ENCODE measurements at regions not wholly inside any gene's neighbourhood (a gene's known extent, or its start where the extent isn't known, plus 50 kb on each side); places are given as distances from the start of the nearest gene placed in this dataset.

DNA sequence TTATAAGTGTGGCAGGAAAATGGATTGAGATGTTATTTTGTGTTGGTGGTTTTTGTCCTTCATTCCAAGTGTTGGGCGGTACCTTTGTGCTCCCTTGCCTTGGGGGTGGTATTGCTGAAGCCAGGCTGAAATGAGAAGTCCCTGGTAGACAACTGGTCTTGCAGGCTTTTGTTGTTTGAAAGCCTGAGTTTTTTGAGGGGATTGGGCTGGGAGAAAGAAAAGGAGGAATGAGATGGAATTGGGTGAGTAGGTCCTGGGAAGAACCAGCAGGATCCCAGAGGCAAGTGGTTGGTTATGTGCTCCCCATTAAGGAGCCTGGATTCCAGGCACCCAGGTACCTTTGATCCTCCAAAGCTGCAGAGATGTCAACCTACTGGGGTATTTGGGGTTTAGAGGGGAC lies 93.7 kb upstream of the SLC2A1 start:
- Histone ChIP-seq H3K27ac (no peak overlapping the region), H3K9me3 (replicated peaks in 1 of 11) (no peaks in the 10 kb centered on the region), H3K4me1 (peaks cover 0 to 10% (median 7%) of the 10 kb centered on the region in 10 experiments; a peak in 10 of 20 replicates), H3K9ac (no peak overlapping the region), H3K36me3 (no peaks in the 10 kb centered on the region), H3K4me2 (no peak overlapping the region), H4K20me1 (no peaks in the 10 kb centered on the region), H3K27me3 (no peaks in the 10 kb centered on the region), H3K4me3 (no peak overlapping the region)
- no peak for TF ChIP-seq Cebpa-rat (IDR thresholded peaks at IDR 0.05)

DNA sequence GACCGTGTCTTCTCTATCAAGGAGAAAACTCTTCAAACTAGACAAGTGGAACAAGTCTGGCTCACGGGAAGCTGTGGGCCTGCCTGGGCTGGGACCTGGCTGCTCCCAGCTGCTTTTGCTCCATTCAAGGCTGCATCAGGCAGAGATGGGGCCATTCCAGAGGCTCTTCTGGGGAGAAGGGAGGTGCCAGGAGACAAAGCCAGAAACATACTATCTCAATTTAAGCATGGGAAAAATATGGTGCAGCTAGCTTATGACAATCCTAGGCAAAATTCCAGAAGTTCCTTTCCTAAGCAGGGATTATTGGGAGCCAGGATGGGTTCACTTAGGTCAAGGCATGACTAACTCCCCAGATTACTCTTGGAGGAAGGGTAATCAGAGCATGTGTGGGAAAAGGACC lies 90.8 kb upstream of the SLC2A1 start:
- Histone ChIP-seq H4K20me1 (no peaks in the 10 kb centered on the region), H3K9me3 (replicated peaks in 1 of 11) (peaks cover 0 to 5% (median 0%) of the 10 kb centered on the region in 11 experiments; a peak in 1 of 22 replicates), H3K9ac (no peak overlapping the region), H3K4me2 (no peak overlapping the region), H3K36me3 (no peaks in the 10 kb centered on the region), H3K4me1 (peaks cover 0 to 5% (median 0%) of the 10 kb centered on the region in 10 experiments; a peak in 1 of 20 replicates), H3K27me3 (no peaks in the 10 kb centered on the region), H3K4me3 (no peak overlapping the region), H3K27ac (no peak overlapping the region)
- no peak for TF ChIP-seq Cebpa-rat (IDR thresholded peaks at IDR 0.05)

DNA sequence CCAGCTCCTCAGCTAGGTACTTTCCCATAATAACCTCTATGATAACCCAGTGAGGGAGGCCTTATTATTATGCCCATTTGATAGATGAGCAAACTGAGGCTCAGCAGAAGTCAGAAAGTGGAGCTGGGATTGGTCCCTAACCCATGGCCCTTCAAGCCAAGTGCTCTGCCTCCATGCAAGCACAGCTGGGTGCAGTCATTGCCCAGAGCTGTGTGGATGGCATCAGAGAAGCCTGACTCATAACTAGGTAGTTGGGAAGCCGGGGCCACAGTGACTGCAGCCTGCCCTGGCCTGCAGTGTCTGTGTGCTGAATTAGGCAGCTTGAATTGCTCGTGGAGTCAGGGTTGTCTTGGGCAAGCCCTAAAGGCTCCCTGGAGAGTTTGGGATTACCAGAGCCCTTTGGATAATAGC lies 89.9 kb upstream of the SLC2A1 start:
- TF ChIP-seq Cebpa-rat (IDR thresholded peaks at IDR 0.05) = no peak
- H3K4me3 ChIP-seq = no peak overlapping the region
- no peaks in the 10 kb centered on the region for H3K27me3 ChIP-seq

DNA sequence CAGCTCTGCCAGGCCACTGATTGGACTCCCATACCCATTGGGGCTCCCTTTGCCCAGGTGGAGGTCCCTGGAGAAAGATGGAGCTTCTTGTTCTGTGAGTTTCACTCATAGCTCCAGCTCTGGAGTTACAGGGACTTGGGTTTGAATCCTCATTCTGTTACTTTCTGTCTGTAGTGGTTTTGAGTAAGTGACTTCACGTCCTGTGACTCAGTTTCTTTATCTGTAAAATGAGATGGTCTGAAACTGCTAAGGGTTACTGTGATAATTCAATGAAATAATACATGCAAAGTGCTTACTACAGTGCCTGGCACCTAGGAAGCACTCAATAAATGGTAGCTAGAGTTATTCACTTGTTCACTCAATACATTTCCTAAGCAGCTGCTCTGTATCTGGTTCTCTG lies 88.5 kb upstream of the SLC2A1 start:
- Histone ChIP-seq H3K4me3 (no peak overlapping the region), H3K4me2 (0 out of 22 replicates have a peak overlapping the region, but pooled peaks of 1 of the 11 experiments have one; percentile 12)

More for the DNA sequence above, 89.9 kb upstream of the SLC2A1 start:
- Histone ChIP-seq H3K9ac (no peak overlapping the region), H3K9me3 (replicated peaks in 1 of 11) (peaks cover 0 to 5% (median 0%) of the 10 kb centered on the region in 11 experiments; a peak in 1 of 22 replicates), H3K4me2 (no peak overlapping the region), H3K27ac (no peak overlapping the region), H4K20me1 (no peaks in the 10 kb centered on the region), H3K36me3 (no peaks in the 10 kb centered on the region), H3K4me1 (peaks cover 0 to 12% (median 8%) of the 10 kb centered on the region in 10 experiments; a peak in 16 of 20 replicates)

DNA sequence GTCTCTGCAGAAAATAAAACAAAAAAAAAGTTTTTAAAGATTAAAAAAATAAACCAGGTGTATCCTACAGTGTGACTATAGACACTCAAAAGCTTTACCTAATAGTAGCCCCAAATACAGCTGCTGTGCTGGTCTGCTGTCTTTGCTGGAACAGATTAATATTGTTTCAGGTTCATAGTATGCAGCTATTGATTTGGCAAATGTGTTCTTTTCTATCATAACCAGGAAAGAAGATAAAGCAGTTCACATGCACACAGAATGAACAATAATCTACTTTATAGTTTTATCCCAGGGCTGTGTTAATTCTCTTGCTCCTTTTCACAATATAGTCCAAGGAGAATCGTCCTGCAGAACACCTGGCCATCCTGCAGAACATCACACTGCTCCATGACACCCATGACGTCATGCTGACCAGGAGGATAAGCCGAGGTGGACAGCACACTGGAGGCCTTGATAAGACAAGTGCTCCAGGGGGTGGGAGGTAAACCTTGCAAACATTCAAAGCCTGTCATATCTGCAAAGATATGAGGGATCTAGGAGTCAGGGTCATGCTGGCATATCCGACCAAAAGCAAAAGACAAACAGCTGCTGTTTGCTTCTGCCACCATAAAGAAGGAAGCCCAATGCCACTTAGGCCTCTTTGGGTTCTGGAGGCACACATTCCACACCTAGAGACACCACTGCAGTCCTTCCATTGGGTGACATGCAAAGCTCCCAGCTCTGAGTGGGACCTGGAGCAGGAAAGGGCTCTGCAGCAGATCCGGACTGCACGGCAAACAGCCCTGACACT lies 86.1 kb upstream of the SLC2A1 start:
- Histone ChIP-seq H3K36me3 (no peaks in the 10 kb centered on the region), H3K9me3 (replicated peaks in 1 of 11) (peaks cover 0 to 19% (median 0%) of the 10 kb centered on the region in 11 experiments; a peak in 3 of 22 replicates), H3K4me2 (peak overlapping the region in 2 of 11 experiments; percentile 43 to 51; a peak in 3 of 22 replicates), H3K4me1 (peaks cover 7 to 25% (median 20%) of the 10 kb centered on the region in 10 experiments), H3K27ac (no peak overlapping the region), H4K20me1 (no peaks in the 10 kb centered on the region), H3K4me3 (no peak overlapping the region), H3K9ac (no peak overlapping the region), H3K27me3 (no peaks in the 10 kb centered on the region)
- TF ChIP-seq Cebpa-rat (IDR thresholded peaks at IDR 0.05) = no peak

More for the DNA sequence above, 88.5 kb upstream of the SLC2A1 start:
- Histone ChIP-seq H3K36me3 (no peaks in the 10 kb centered on the region), H3K27me3 (no peaks in the 10 kb centered on the region), H3K9ac (no peak overlapping the region), H3K9me3 (replicated peaks in 1 of 11) (peaks cover 0 to 13% (median 0%) of the 10 kb centered on the region in 11 experiments; a peak in 3 of 22 replicates), H4K20me1 (no peaks in the 10 kb centered on the region), H3K4me1 (peaks cover 7 to 25% (median 20%) of the 10 kb centered on the region in 10 experiments), H3K27ac (no peak overlapping the region)
- no peak for TF ChIP-seq Cebpa-rat (IDR thresholded peaks at IDR 0.05)

DNA sequence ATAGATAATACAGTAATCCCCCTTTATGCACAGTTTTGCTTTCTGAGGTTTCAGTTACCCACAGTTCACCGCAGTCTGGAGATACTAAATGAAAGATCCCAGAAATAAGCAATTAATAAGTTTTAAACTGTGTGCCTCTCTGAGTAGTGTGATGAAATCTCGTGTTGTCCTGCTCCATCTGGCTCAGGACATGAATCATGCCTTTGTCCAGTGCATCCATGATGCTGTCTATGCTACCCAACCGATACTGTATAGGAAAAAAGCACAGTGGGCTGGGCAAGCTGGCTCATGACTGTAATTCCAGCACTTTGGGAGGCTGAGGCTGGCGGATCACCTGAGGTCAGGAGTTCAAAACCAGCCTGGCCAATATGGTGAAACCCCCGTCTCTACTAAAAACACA lies 85.0 kb upstream of the SLC2A1 start:
- Histone ChIP-seq H3K4me3 (no peak overlapping the region), H4K20me1 (no peaks in the 10 kb centered on the region), H3K4me2 (peak overlapping the region in 9 of 11 experiments; percentile 43 to 72 (median 52); a peak in 17 of 22 replicates), H3K4me1 (peaks cover 7 to 30% (median 21%) of the 10 kb centered on the region in 10 experiments), H3K27me3 (no peaks in the 10 kb centered on the region), H3K36me3 (no peaks in the 10 kb centered on the region), H3K9ac (no peak overlapping the region), H3K9me3 (replicated peaks in 1 of 11) (peaks cover 0 to 19% (median 0%) of the 10 kb centered on the region in 11 experiments; a peak in 3 of 22 replicates), H3K27ac (no peak overlapping the region)
- TF ChIP-seq Cebpa-rat (IDR thresholded peaks at IDR 0.05) = no peak

DNA sequence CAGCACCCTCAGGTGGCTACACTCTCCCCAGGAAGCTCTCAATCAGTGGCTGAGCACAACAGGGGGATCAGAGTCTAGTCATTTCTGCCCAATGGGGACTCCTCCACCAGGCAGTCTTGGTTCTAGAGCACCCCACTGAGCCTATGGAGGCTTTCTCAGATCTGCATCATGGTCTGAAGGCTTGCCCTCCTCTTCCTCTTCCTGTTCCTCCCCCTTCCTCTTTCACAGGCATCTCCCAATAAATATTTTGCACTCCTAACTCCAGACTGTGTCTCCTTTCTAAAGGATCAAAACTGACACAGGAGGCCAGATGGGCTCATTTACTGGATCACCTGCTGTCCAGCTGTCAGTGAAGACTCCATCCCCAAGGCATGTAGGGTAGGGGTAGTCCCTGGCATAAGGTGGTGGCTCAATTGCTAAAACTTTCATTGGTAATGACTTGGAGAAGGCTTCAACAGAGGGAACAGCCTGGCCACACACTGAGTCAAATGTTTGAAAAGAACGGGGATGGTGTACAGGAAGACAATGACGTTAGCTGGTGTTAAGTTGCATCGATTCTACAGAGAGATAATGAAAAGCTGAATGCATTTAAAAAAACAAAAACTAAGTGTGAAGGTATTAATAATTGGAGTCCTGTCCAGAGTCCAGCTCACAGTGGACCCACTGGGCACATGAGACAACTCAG lies 84.2 kb upstream of the SLC2A1 start:
- TF ChIP-seq Cebpa-rat (IDR thresholded peaks at IDR 0.05) = no peak
- no peak overlapping the region for H3K4me3 ChIP-seq
- no peak overlapping the region for H3K27ac ChIP-seq
- no peak overlapping the region for H3K9ac ChIP-seq
- no peaks in the 10 kb centered on the region for H4K20me1 ChIP-seq
- H3K9me3 ChIP-seq (replicated peaks in 1 of 11) = peaks cover 0 to 19% (median 0%) of the 10 kb centered on the region in 11 experiments; a peak in 3 of 22 replicates
- peaks cover 7 to 33% (median 21%) of the 10 kb centered on the region in 10 experiments for H3K4me1 ChIP-seq
- no peaks in the 10 kb centered on the region for H3K27me3 ChIP-seq
- no peaks in the 10 kb centered on the region for H3K36me3 ChIP-seq
- peak overlapping the region; percentile 39 to 72 (median 52) for H3K4me2 ChIP-seq

DNA sequence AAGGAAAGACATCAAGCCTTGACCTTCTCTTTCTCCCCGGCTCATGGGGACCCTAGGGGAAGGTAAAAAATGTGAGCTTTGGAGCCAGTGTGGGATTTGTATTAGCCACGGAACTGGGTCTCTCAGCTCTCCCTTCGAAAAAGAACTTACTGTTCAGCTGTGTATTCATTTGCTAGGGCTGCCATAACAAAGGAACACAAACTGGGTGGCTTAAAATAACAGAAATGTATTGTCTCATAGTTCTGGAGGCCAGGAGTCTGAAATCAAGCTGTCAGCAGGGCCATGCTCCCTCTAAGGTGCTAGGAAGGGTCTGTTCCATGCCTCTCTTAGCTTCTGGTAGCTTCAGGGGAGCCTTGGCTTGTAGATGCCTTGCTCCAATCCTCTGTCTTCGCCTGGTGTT lies 83.5 kb upstream of the SLC2A1 start:
- Histone ChIP-seq H3K4me1 (peaks cover 7 to 33% (median 21%) of the 10 kb centered on the region in 10 experiments), H3K9ac (no peak overlapping the region), H3K27me3 (no peaks in the 10 kb centered on the region), H3K9me3 (replicated peaks in 1 of 11) (peaks cover 0 to 19% (median 0%) of the 10 kb centered on the region in 11 experiments; a peak in 3 of 22 replicates), H3K27ac (no peak overlapping the region), H4K20me1 (no peaks in the 10 kb centered on the region), H3K36me3 (no peaks in the 10 kb centered on the region), H3K4me3 (no peak overlapping the region), H3K4me2 (peak overlapping the region in 8 of 11 experiments; percentile 39 to 72 (median 53); a peak in 12 of 22 replicates)
- TF ChIP-seq Cebpa-rat (IDR thresholded peaks at IDR 0.05) = no peak

DNA sequence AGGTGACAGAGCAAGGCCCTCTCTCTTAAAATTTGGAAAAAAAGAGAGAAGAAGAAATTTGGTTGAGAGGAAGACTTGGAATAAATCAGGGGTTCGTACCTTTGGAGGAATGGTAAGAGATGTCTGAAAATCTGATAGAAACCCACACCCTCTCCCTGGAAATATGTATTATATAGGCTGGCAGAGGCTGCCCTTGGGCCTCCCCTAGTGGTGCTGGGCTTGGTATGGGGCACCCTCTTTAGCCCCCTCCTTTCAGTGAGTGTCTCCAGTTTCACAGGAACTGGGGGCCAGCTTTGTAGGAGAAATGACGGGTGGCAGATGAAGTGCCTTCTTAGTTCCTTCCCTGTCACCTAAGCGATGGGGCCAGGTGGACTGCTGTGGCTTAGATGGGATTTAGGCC lies 82.9 kb upstream of the SLC2A1 start:
- Histone ChIP-seq H3K27ac (no peak overlapping the region), H3K27me3 (no peaks in the 10 kb centered on the region), H3K9me3 (replicated peaks in 1 of 11) (peaks cover 0 to 19% (median 0%) of the 10 kb centered on the region in 11 experiments; a peak in 3 of 22 replicates), H3K9ac (no peak overlapping the region), H3K4me3 (no peak overlapping the region), H3K4me2 (no peak overlapping the region), H3K36me3 (no peaks in the 10 kb centered on the region), H4K20me1 (no peaks in the 10 kb centered on the region), H3K4me1 (peaks cover 7 to 33% (median 21%) of the 10 kb centered on the region in 10 experiments)
- TF ChIP-seq Cebpa-rat (IDR thresholded peaks at IDR 0.05) = no peak
